Panc1 (cell line): ENCODE measurements at regions not wholly inside any gene's neighbourhood (a gene's known extent, or its start where the extent isn't known, plus 50 kb on each side); places are given as distances from the start of the nearest gene placed in this dataset.

ENCODE experiments used
- SIN3A ChIP-seq: IDR thresholded peaks from 2 replicates; pipeline ENCODE4 v1.6.1; 2012; ENCODE audit warnings: low read depth, mild to moderate bottlenecking, low read length, moderate library complexity, borderline replicate concordance; ENCODE audit not compliant: insufficient read depth
- TF ChIP-seq, protein P1 (sequence below): fragments of 450-650 bp; IDR thresholded peaks from 2 replicates; pipeline ENCODE4 v1.5.1; 2017; ENCODE audit warnings: mild to moderate bottlenecking
- TF ChIP-seq, protein P2 (sequence below), 2 experiments: IDR thresholded peaks; 2 replicates each; pipeline ENCODE4 v1.6.1; 2011 to 2012; ENCODE audit warnings: low read depth in 2 of 2, control low read depth in 1 of 2, low read length in 1 of 2, mild to moderate bottlenecking in 1 of 2, moderate library complexity in 1 of 2; ENCODE audit not compliant: insufficient read depth in 1 of 2

DNA sequence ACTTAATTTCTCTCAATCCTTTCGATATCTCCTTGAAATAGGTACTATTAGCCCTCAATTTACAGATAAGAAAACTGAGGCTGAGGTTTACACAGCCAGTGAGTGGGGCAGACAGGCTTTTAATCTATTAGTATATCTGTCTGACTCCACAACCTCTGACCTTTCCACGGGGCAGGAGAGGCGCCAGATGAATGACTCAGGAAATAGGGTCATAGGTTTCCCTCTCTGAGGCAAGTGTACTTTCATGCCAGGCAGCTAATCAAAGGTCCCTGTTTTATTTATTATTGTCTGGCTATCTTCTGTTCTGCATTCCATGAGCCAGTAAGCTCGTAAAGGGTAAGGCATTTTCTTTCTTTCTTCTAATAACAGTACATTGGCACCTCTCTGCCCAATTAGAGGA, 79.6 kb upstream of the KLF4 start:
- TF ChIP-seq, protein P1, sequence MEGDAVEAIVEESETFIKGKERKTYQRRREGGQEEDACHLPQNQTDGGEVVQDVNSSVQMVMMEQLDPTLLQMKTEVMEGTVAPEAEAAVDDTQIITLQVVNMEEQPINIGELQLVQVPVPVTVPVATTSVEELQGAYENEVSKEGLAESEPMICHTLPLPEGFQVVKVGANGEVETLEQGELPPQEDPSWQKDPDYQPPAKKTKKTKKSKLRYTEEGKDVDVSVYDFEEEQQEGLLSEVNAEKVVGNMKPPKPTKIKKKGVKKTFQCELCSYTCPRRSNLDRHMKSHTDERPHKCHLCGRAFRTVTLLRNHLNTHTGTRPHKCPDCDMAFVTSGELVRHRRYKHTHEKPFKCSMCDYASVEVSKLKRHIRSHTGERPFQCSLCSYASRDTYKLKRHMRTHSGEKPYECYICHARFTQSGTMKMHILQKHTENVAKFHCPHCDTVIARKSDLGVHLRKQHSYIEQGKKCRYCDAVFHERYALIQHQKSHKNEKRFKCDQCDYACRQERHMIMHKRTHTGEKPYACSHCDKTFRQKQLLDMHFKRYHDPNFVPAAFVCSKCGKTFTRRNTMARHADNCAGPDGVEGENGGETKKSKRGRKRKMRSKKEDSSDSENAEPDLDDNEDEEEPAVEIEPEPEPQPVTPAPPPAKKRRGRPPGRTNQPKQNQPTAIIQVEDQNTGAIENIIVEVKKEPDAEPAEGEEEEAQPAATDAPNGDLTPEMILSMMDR: no peak
- TF ChIP-seq, protein P2, sequence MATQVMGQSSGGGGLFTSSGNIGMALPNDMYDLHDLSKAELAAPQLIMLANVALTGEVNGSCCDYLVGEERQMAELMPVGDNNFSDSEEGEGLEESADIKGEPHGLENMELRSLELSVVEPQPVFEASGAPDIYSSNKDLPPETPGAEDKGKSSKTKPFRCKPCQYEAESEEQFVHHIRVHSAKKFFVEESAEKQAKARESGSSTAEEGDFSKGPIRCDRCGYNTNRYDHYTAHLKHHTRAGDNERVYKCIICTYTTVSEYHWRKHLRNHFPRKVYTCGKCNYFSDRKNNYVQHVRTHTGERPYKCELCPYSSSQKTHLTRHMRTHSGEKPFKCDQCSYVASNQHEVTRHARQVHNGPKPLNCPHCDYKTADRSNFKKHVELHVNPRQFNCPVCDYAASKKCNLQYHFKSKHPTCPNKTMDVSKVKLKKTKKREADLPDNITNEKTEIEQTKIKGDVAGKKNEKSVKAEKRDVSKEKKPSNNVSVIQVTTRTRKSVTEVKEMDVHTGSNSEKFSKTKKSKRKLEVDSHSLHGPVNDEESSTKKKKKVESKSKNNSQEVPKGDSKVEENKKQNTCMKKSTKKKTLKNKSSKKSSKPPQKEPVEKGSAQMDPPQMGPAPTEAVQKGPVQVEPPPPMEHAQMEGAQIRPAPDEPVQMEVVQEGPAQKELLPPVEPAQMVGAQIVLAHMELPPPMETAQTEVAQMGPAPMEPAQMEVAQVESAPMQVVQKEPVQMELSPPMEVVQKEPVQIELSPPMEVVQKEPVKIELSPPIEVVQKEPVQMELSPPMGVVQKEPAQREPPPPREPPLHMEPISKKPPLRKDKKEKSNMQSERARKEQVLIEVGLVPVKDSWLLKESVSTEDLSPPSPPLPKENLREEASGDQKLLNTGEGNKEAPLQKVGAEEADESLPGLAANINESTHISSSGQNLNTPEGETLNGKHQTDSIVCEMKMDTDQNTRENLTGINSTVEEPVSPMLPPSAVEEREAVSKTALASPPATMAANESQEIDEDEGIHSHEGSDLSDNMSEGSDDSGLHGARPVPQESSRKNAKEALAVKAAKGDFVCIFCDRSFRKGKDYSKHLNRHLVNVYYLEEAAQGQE (IDR thresholded peaks at IDR 0.05; ENCODE audit: insufficient read depth in 1 of 2, low read depth in 2 of 2, low read length in 1 of 2): no peak
- TF ChIP-seq SIN3A: no peak
